OCI-LY7 (cell line): ENCODE measurements at regions not wholly inside any gene's neighbourhood (a gene's known extent, or its start where the extent isn't known, plus 50 kb on each side); places are given as distances from the start of the nearest gene placed in this dataset.

Source experiments
- BruUV-seq: library from RNA; stranded (reverse); fragments of 400-500 nt; replicated peaks from 2 replicates; lab custom pipeline; 2021; lab: Mats Ljungman, UMichigan
- CTCF ChIA-PET: fragments of 300-600 bp; sonication (Branson Sonifier 250); formaldehyde crosslinking; loops from one replicate; lab custom pipeline; 2022; ENCODE audit warnings: antibody characterized with exemption; ENCODE audit not compliant: unreplicated experiment; lab: Charles Lee
- POLR2A ChIA-PET: fragments of 300-600 bp; sonication (Branson Sonifier 250); formaldehyde crosslinking; loops from one replicate; lab custom pipeline; 2022; ENCODE audit warnings: antibody characterized with exemption; lab: Charles Lee
- DNase-seq: peaks from one replicate; pipeline ENCODE4 v3.0.0-alpha.2; 2015; ENCODE audit warnings: low spot score
- H2AFZ ChIP-seq: fragments of 200-600 bp; sonication (generic), shearing (Covaris generic); 2 replicates; pipeline ENCODE4 v1.6.1; 2014; ENCODE audit warnings: mild to moderate bottlenecking, antibody characterized with exemption, low read length, moderate library complexity
- H3K27ac ChIP-seq: fragments of 200-600 bp; sonication (generic); 2 replicates; pipeline ENCODE4 v1.5.1; 2014; ENCODE audit warnings: mixed run types, low read depth, mild to moderate bottlenecking, moderate library complexity, low read length, inconsistent platforms; ENCODE audit not compliant: poor library complexity, severe bottlenecking
- H3K36me3 ChIP-seq: fragments of 200-600 bp; sonication (generic); 2 replicates; pipeline ENCODE4 v1.6.1; 2014; ENCODE audit warnings: mild to moderate bottlenecking, antibody characterized with exemption, low read length, moderate library complexity, mixed read lengths; ENCODE audit not compliant: insufficient read depth
- H3K4me1 ChIP-seq: fragments of 200-600 bp; sonication (generic); 2 replicates; pipeline ENCODE4 v1.5.1; 2014; ENCODE audit warnings: mild to moderate bottlenecking, low read length; ENCODE audit not compliant: insufficient read depth, poor library complexity, severe bottlenecking
- H3K4me2 ChIP-seq: fragments of 200-600 bp; sonication (generic); 2 replicates; pipeline ENCODE4 v1.6.1; 2014; ENCODE audit warnings: mild to moderate bottlenecking, low read length
- H3K4me3 ChIP-seq: fragments of 200-600 bp; sonication (generic); 2 replicates; pipeline ENCODE4 v1.5.1; 2014; ENCODE audit warnings: mild to moderate bottlenecking, low read depth, low read length; ENCODE audit not compliant: poor library complexity, severe bottlenecking
- H3K79me2 ChIP-seq: fragments of 200-600 bp; sonication (generic); 2 replicates; pipeline ENCODE4 v1.6.1; 2016; ENCODE audit warnings: low read depth, mild to moderate bottlenecking, low read length, moderate library complexity, mixed read lengths; ENCODE audit not compliant: insufficient read depth
- H3K9me2 ChIP-seq: fragments of 200-600 bp; sonication (generic); 2 replicates; pipeline ENCODE4 v1.6.1; 2016; ENCODE audit warnings: mild to moderate bottlenecking, low read length, mixed read lengths; ENCODE audit not compliant: insufficient read depth
- H3K9me3 ChIP-seq: fragments of 200-600 bp; sonication (generic); 2 replicates; pipeline ENCODE4 v1.6.1; 2014; ENCODE audit warnings: mild to moderate bottlenecking, mixed run types, low read length, mixed read lengths
- H4K20me1 ChIP-seq: fragments of 200-600 bp; sonication (generic); 2 replicates; pipeline ENCODE4 v1.6.1; 2014; ENCODE audit warnings: mild to moderate bottlenecking, antibody characterized with exemption, low read length, moderate library complexity, mixed read lengths; ENCODE audit not compliant: insufficient read depth
- CTCF ChIP-seq: fragments of 200-600 bp; sonication (generic); conservative IDR thresholded peaks from 2 replicates; pipeline ENCODE4 v1.5.1; 2014; ENCODE audit warnings: mild to moderate bottlenecking, antibody characterized with exemption, low read length, moderate library complexity, mixed read lengths
- EZH2phosphoT487 ChIP-seq: fragments of 200-600 bp; sonication (generic); IDR thresholded peaks from 2 replicates; pipeline ENCODE4 v1.6.1; 2018; ENCODE audit warnings: low read depth, borderline replicate concordance, mild to moderate bottlenecking, mixed run types, antibody characterized with exemption, low read length, moderate library complexity, mixed read lengths
- intact Hi-C: fragments of 100-400 bp; cut with micrococcal nuclease; formaldehyde crosslinking; loops from one replicate; pipeline ENCODE4 v1.10.0; 2022; ENCODE audit not compliant: unreplicated experiment

GRCh38 chr22:27560781-27561180, 240.8 kb downstream of the MN1 start:
- POLR2A ChIA-PET, result no interaction called here
- TF ChIP-seq CTCF, result no peak
- TF ChIP-seq EZH2phosphoT487, result no peak
- Histone ChIP-seq H3K4me1 (no peaks in the 10 kb centered on the region), H2AFZ (no peak overlapping the region), H3K9me3 (no peaks in the 10 kb centered on the region), H3K27ac (no peak overlapping the region), H3K4me2 (no peak overlapping the region), H3K4me3 (no peak overlapping the region), H3K79me2 (no peaks in the 10 kb centered on the region), H3K36me3 (no peaks in the 10 kb centered on the region), H4K20me1 (no peaks in the 10 kb centered on the region), H3K9me2 (no peaks in the 10 kb centered on the region)
- BruUV-seq, result no TSS peak
- intact Hi-C loops, result no loop called here
- CTCF ChIA-PET, result no interaction called here
- DNase-seq, result no peak

- Histone ChIP-seq H2AFZ (no peak overlapping the region), H3K4me2 (no peak overlapping the region), H3K79me2 (no peaks in the 10 kb centered on the region), H3K9me2 (no peaks in the 10 kb centered on the region), H4K20me1 (no peaks in the 10 kb centered on the region), H3K27ac (no peak overlapping the region), H3K4me3 (no peak overlapping the region), H3K4me1 (no peaks in the 10 kb centered on the region), H3K9me3 (no peaks in the 10 kb centered on the region), H3K36me3 (no peaks in the 10 kb centered on the region)
- POLR2A ChIA-PET, result interaction anchor here (1.3 kb wide), 1 partner anchor 14 kb away, joined by 3 read pairs; no protein-coding TSS in a partner anchor
- intact Hi-C loops, result no loop called here
- CTCF ChIA-PET, result no interaction called here
- BruUV-seq, result no TSS peak
- no peak for DNase-seq
- TF ChIP-seq CTCF (no peak), EZH2phosphoT487 (no peak)
Measured at GRCh38 chr22:27561286-27561904, 240.2 kb downstream of the MN1 start.

GRCh38 chr22:27564806-27565205, 236.8 kb downstream of the MN1 start:
- H3K4me3 ChIP-seq, result no peak overlapping the region
- no peaks in the 10 kb centered on the region for H3K79me2 ChIP-seq
- no peak for DNase-seq
- ChIA-PET POLR2A (no interaction called here), CTCF (no interaction called here)
- TF ChIP-seq EZH2phosphoT487 (no peak), CTCF (no peak)
- no peaks in the 10 kb centered on the region for H3K36me3 ChIP-seq
- no peak overlapping the region for H3K4me2 ChIP-seq
- no peaks in the 10 kb centered on the region for H4K20me1 ChIP-seq
- intact Hi-C loops, result no loop called here
- H3K27ac ChIP-seq, result no peak overlapping the region
- no peak overlapping the region for H2AFZ ChIP-seq
- no peaks in the 10 kb centered on the region for H3K4me1 ChIP-seq
- no peaks in the 10 kb centered on the region for H3K9me3 ChIP-seq
- H3K9me2 ChIP-seq, result no peaks in the 10 kb centered on the region
- BruUV-seq, result no TSS peak
